ENCODE measurements at regions not wholly inside any gene's neighbourhood (a gene's known extent, or its start where the extent isn't known, plus 50 kb on each side); places are given as distances from the start of the nearest gene placed in this dataset.
"Not testable (repeated sequence)": the region's sequence is repeated elsewhere in the genome, so short reads cannot be mapped to it uniquely, and the experiment has no call there.

- Histone ChIP-seq H3K9me3 (ENCODE audit: control insufficient read depth, low read depth, low read length) (no peaks in the 10 kb centered on the region), H3K4me3 (ENCODE audit: low read length) (no peak overlapping the region), H3K27ac (ENCODE audit: low read length) (no peak overlapping the region), H3K9ac (ENCODE audit: low read length) (no peak overlapping the region), H3K36me3 (ENCODE audit: control insufficient read depth, low read depth, low read length) (no peaks in the 10 kb centered on the region), H3K27me3 (ENCODE audit: control insufficient read depth, insufficient read depth, low read length) (no peaks in the 10 kb centered on the region), H3K4me1 (ENCODE audit: control insufficient read depth, low read depth, low read length) (no peaks in the 10 kb centered on the region)
Measured at GRCh38 chr13:84776593-84776992, 894.3 kb upstream of the SLITRK1 start.

- not testable (repeated sequence) for H3K4me1 ChIP-seq (ENCODE audit: control insufficient read depth, low read depth, low read length); H3K27me3 ChIP-seq (ENCODE audit: control insufficient read depth, insufficient read depth, low read length); H3K4me3 ChIP-seq (ENCODE audit: low read length); H3K9ac ChIP-seq (ENCODE audit: low read length); H3K36me3 ChIP-seq (ENCODE audit: control insufficient read depth, low read depth, low read length); H3K27ac ChIP-seq (ENCODE audit: low read length); H3K9me3 ChIP-seq (ENCODE audit: control insufficient read depth, low read depth, low read length)
Measured at GRCh38 chr13:84775920-84776319, 893.6 kb upstream of the SLITRK1 start.

GRCh38 chr13:84774111-84774510, 891.8 kb upstream of the SLITRK1 start:
- Histone ChIP-seq H3K4me3 (ENCODE audit: low read length) (no peak overlapping the region), H3K4me1 (ENCODE audit: control insufficient read depth, low read depth, low read length) (peaks cover 7% of the 10 kb centered on the region), H3K9ac (ENCODE audit: low read length) (no peak overlapping the region), H3K9me3 (ENCODE audit: control insufficient read depth, low read depth, low read length) (no peaks in the 10 kb centered on the region), H3K27me3 (ENCODE audit: control insufficient read depth, insufficient read depth, low read length) (no peaks in the 10 kb centered on the region), H3K27ac (ENCODE audit: low read length) (no peak overlapping the region), H3K36me3 (ENCODE audit: control insufficient read depth, low read depth, low read length) (no peaks in the 10 kb centered on the region)

- no peak overlapping the region for H3K4me3 ChIP-seq (ENCODE audit: low read length)
Measured at GRCh38 chr13:84760956-84761355, 878.7 kb upstream of the SLITRK1 start.

GRCh38 chr13:84749126-84749525, 866.9 kb upstream of the SLITRK1 start:
- Histone ChIP-seq H3K9ac (ENCODE audit: low read length) (no peak overlapping the region), H3K27me3 (ENCODE audit: control insufficient read depth, insufficient read depth, low read length) (no peaks in the 10 kb centered on the region), H3K27ac (ENCODE audit: low read length) (no peak overlapping the region), H3K4me1 (ENCODE audit: control insufficient read depth, low read depth, low read length) (no peaks in the 10 kb centered on the region), H3K36me3 (ENCODE audit: control insufficient read depth, low read depth, low read length) (no peaks in the 10 kb centered on the region), H3K4me3 (ENCODE audit: low read length) (no peak overlapping the region), H3K9me3 (ENCODE audit: control insufficient read depth, low read depth, low read length) (no peaks in the 10 kb centered on the region)

More at GRCh38 chr13:84760956-84761355, 878.7 kb upstream of the SLITRK1 start:
- Histone ChIP-seq H3K4me1 (ENCODE audit: control insufficient read depth, low read depth, low read length) (peaks cover 8% of the 10 kb centered on the region), H3K36me3 (ENCODE audit: control insufficient read depth, low read depth, low read length) (no peaks in the 10 kb centered on the region), H3K27me3 (ENCODE audit: control insufficient read depth, insufficient read depth, low read length) (no peaks in the 10 kb centered on the region), H3K9me3 (ENCODE audit: control insufficient read depth, low read depth, low read length) (no peaks in the 10 kb centered on the region), H3K9ac (ENCODE audit: low read length) (no peak overlapping the region), H3K27ac (ENCODE audit: low read length) (no peak overlapping the region)

GRCh38 chr13:84745051-84745551, 862.8 kb upstream of the SLITRK1 start:
- Histone ChIP-seq H3K27me3 (ENCODE audit: control insufficient read depth, insufficient read depth, low read length) (no peaks in the 10 kb centered on the region), H3K36me3 (ENCODE audit: control insufficient read depth, low read depth, low read length) (no peaks in the 10 kb centered on the region), H3K9me3 (ENCODE audit: control insufficient read depth, low read depth, low read length) (no peaks in the 10 kb centered on the region), H3K27ac (ENCODE audit: low read length) (no peak overlapping the region), H3K9ac (ENCODE audit: low read length) (no peak overlapping the region), H3K4me1 (ENCODE audit: control insufficient read depth, low read depth, low read length) (no peaks in the 10 kb centered on the region), H3K4me3 (ENCODE audit: low read length) (no peak overlapping the region)

GRCh38 chr13:84744203-84744602, 861.9 kb upstream of the SLITRK1 start:
- no peaks in the 10 kb centered on the region for H3K36me3 ChIP-seq (ENCODE audit: control insufficient read depth, low read depth, low read length)
- H3K4me3 ChIP-seq (ENCODE audit: low read length): no peak overlapping the region
- no peaks in the 10 kb centered on the region for H3K9me3 ChIP-seq (ENCODE audit: control insufficient read depth, low read depth, low read length)
- no peak overlapping the region for H3K9ac ChIP-seq (ENCODE audit: low read length)
- no peaks in the 10 kb centered on the region for H3K27me3 ChIP-seq (ENCODE audit: control insufficient read depth, insufficient read depth, low read length)
- H3K27ac ChIP-seq (ENCODE audit: low read length): no peak overlapping the region
- no peaks in the 10 kb centered on the region for H3K4me1 ChIP-seq (ENCODE audit: control insufficient read depth, low read depth, low read length)

GRCh38 chr13:84741253-84741652, 859.0 kb upstream of the SLITRK1 start:
- Histone ChIP-seq H3K27ac (ENCODE audit: low read length) (no peak overlapping the region), H3K4me3 (ENCODE audit: low read length) (no peak overlapping the region), H3K27me3 (ENCODE audit: control insufficient read depth, insufficient read depth, low read length) (no peaks in the 10 kb centered on the region)

GRCh38 chr13:84739021-84739420, 856.7 kb upstream of the SLITRK1 start:
- Histone ChIP-seq H3K4me3 (ENCODE audit: low read length) (no peak overlapping the region), H3K27ac (ENCODE audit: low read length) (no peak overlapping the region), H3K9ac (ENCODE audit: low read length) (no peak overlapping the region), H3K9me3 (ENCODE audit: control insufficient read depth, low read depth, low read length) (no peaks in the 10 kb centered on the region), H3K36me3 (ENCODE audit: control insufficient read depth, low read depth, low read length) (no peaks in the 10 kb centered on the region), H3K27me3 (ENCODE audit: control insufficient read depth, insufficient read depth, low read length) (no peaks in the 10 kb centered on the region), H3K4me1 (ENCODE audit: control insufficient read depth, low read depth, low read length) (no peaks in the 10 kb centered on the region)

More at GRCh38 chr13:84741253-84741652, 859.0 kb upstream of the SLITRK1 start:
- H3K4me1 ChIP-seq (ENCODE audit: control insufficient read depth, low read depth, low read length): no peaks in the 10 kb centered on the region
- H3K36me3 ChIP-seq (ENCODE audit: control insufficient read depth, low read depth, low read length): no peaks in the 10 kb centered on the region
- H3K9ac ChIP-seq (ENCODE audit: low read length): no peak overlapping the region
- no peaks in the 10 kb centered on the region for H3K9me3 ChIP-seq (ENCODE audit: control insufficient read depth, low read depth, low read length)

- Histone ChIP-seq H3K9ac (ENCODE audit: low read length) (no peak overlapping the region), H3K9me3 (ENCODE audit: control insufficient read depth, low read depth, low read length) (no peaks in the 10 kb centered on the region), H3K4me3 (ENCODE audit: low read length) (no peak overlapping the region), H3K36me3 (ENCODE audit: control insufficient read depth, low read depth, low read length) (no peaks in the 10 kb centered on the region), H3K27ac (ENCODE audit: low read length) (no peak overlapping the region), H3K4me1 (ENCODE audit: control insufficient read depth, low read depth, low read length) (no peaks in the 10 kb centered on the region), H3K27me3 (ENCODE audit: control insufficient read depth, insufficient read depth, low read length) (no peaks in the 10 kb centered on the region)
Measured at GRCh38 chr13:84737661-84738060, 855.4 kb upstream of the SLITRK1 start.

- Histone ChIP-seq H3K9ac (ENCODE audit: low read length) (no peak overlapping the region), H3K9me3 (ENCODE audit: control insufficient read depth, low read depth, low read length) (no peaks in the 10 kb centered on the region), H3K27me3 (ENCODE audit: control insufficient read depth, insufficient read depth, low read length) (no peaks in the 10 kb centered on the region), H3K4me1 (ENCODE audit: control insufficient read depth, low read depth, low read length) (no peaks in the 10 kb centered on the region), H3K4me3 (ENCODE audit: low read length) (no peak overlapping the region), H3K36me3 (ENCODE audit: control insufficient read depth, low read depth, low read length) (no peaks in the 10 kb centered on the region), H3K27ac (ENCODE audit: low read length) (no peak overlapping the region)
Measured at GRCh38 chr13:84730376-84730775, 848.1 kb upstream of the SLITRK1 start.

GRCh38 chr13:84705982-84706710, 823.9 kb upstream of the SLITRK1 start:
- H3K27ac ChIP-seq (ENCODE audit: low read length): no peak overlapping the region
- H3K9me3 ChIP-seq (ENCODE audit: control insufficient read depth, low read depth, low read length): no peaks in the 10 kb centered on the region
- H3K9ac ChIP-seq (ENCODE audit: low read length): no peak overlapping the region
- H3K4me3 ChIP-seq (ENCODE audit: low read length): no peak overlapping the region
- no peaks in the 10 kb centered on the region for H3K4me1 ChIP-seq (ENCODE audit: control insufficient read depth, low read depth, low read length)
- H3K36me3 ChIP-seq (ENCODE audit: control insufficient read depth, low read depth, low read length): no peaks in the 10 kb centered on the region
- H3K27me3 ChIP-seq (ENCODE audit: control insufficient read depth, insufficient read depth, low read length): no peaks in the 10 kb centered on the region

Data from iPS-18a (cell line).